HG03558 (cell line): ENCODE measurements at regions not wholly inside any gene's neighbourhood (a gene's known extent, or its start where the extent isn't known, plus 50 kb on each side); places are given as distances from the start of the nearest gene placed in this dataset.
"Not testable (repeated sequence)": the region's sequence is repeated elsewhere in the genome, so short reads cannot be mapped to it uniquely, and the experiment has no call there.

Experiments
- ATAC-seq: cut with Tn5 transposase; IDR thresholded peaks from one replicate; pipeline ENCODE4 v1.9.1; 2021; ENCODE audit warnings: moderate number of reproducible peaks; ENCODE audit not compliant: unreplicated experiment; ENCODE audit errors: extremely low read depth

DNA sequence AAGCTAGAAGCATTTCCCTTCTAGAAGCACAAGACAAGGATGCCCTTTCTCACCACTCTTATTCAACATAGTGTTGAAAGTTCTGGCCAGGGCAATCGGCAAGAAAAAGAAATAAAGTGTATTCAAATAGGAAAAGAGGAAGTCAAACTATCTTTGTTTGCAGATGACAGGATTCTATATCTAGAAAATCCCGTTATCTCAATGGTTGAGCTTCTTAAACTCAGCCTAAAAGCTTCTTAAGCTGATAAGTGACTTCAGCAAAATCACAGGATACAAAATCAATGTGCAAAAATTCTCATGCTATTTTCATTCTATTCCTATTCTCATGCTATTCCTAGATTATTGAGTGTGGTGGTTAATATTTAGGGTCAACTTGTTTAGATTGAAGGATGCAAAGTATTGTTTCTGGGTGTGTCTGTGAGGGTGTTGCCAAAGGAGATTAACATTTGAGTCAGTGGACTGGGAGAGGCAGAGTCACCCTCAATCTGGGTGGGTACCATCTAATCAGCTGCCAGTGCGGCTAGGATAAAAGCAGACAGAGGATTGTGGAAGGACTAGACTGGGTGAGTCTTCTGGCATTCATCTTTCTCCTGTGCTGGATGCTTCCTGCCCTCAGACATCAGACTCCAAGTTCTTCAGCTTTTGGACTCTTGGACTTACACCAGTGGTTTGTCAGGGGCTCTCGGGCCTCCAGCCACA is 111.9 kb downstream of the LSMEM1 start:
- not testable (repeated sequence) for ATAC-seq

DNA sequence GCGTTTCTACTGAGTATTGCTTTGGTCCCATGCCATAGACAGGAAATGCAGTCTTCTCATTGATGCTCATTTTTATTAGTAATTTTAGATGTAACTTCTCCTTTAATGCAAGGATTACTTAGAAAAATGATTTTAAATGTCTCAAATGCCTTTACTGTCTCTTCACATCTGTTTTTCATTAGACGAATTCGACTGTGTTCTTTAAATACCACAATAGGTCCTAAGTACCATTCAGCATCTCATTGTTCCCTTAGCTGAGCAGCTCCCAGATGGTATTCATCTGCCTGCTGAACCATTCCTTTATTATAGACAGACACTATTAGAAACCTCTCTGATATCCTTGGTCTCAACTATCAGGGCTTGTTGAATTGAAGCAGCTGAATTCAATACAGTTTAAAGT is 113.6 kb downstream of the LSMEM1 start:
- no peak for ATAC-seq

GRCh38 chr7:112596260-112596659 is 115.5 kb downstream of the LSMEM1 start:
- ATAC-seq, result no peak

- no peak for ATAC-seq
Measured at GRCh38 chr7:112596981-112597380, 116.2 kb downstream of the LSMEM1 start.

DNA sequence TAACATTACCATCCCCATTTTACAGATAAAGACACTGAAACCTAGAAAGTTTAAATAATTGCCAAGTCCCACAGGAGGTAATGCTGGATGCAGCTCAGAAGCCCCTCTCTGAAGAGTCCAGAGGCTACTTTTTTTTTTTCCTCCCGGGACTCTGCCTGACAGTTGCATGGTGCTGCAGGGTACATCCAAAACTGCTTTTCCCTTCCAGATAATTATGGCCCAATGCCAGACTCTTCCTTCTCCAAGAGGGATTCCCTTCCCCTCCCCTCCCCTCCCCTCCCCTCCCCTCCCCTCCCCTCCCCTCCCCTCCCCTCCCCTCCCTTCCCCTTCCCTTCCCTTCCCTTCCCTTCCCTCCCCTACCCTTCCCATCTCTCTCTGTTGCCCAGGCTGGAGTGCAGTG is 122.9 kb downstream of the LSMEM1 start:
- no peak for ATAC-seq

- no peak for ATAC-seq
Measured at GRCh38 chr7:112610636-112611035, 129.8 kb downstream of the LSMEM1 start.

GRCh38 chr7:112615701-112616100 is 134.9 kb downstream of the LSMEM1 start:
- ATAC-seq, result no peak

- no peak for ATAC-seq
Measured at GRCh38 chr7:112616295-112616694, 135.5 kb downstream of the LSMEM1 start.

- ATAC-seq, result no peak
Measured at GRCh38 chr7:112619343-112619742, 138.6 kb downstream of the LSMEM1 start.

DNA sequence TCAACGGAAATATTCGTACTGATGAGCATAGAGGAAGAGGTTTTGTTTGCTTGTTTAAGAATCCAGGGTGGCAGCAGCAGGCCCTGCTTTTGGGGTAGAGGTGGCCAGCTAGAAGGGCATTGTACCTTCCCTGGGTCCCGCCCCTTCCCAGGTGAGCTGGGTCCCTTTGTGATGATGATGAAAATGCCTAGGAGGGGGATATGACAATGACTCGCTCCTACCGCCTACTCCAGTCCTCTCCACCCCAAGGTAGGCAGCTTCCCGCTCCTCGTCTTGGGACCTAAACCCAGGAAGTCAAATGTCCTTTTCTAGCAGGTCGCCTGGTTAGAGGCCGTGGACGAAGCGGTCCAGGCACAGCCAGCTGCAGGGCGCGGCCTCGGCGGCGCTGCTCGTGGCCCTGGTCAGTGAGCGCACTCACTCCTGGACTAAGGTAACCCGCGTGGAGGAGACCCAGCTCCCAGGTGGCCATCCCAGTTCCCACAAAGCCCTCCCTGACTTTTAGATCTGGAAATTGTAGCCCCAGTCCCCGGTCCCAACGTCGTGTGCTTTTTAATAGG is 141.4 kb downstream of the LSMEM1 start:
- no peak for ATAC-seq

DNA sequence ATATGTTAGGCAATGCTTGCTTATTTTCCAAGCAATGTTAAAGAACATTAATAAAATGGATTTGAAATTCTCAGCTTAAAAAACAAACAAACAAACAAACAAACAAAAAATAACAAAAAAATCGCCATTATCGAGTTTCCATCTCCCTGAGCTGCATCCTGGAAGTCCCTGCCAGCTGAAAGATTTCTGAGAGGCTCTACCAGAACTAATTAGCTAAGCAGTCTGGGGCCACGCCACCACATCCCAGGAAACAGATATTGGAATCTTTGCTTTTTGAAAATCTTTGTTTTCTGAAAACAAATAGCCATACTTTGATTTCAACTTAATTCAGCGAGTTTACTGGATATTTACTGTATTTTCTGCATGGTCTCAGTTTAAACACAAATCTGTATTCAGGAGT is 143.6 kb downstream of the LSMEM1 start:
- no peak for ATAC-seq

- no peak for ATAC-seq
Measured at GRCh38 chr7:112630565-112630964, 149.8 kb downstream of the LSMEM1 start.

- no peak for ATAC-seq
Measured at GRCh38 chr7:112634107-112634506, 153.3 kb downstream of the LSMEM1 start.

GRCh38 chr7:112635742-112636141 is 154.5 kb downstream of the TMEM168 start:
- no peak for ATAC-seq

GRCh38 chr7:112638675-112639400 is 151.4 kb downstream of the TMEM168 start:
- ATAC-seq, result no peak

GRCh38 chr7:112640685-112641084 is 149.5 kb downstream of the TMEM168 start:
- ATAC-seq, result no peak

DNA sequence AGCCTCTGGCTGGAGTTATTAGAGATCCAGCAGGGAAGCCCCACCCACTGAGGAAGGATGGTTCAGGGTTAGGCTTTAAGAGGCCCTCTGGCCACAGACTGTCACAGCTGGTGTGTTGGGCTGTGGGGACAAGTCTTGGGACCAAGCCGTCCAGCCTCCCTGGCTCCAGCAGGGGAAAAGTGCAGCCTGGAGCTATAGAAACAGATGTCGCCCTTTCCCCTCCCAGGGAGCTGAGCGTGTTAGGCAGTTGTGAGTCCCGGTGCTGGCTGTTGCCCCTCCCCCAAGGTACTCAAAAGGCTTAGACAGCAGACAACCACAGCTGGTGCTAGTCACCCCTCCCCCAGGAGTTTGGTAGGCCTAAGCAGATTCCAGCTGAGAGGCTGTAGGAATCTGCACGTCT is 143.4 kb downstream of the TMEM168 start:
- ATAC-seq, result no peak

GRCh38 chr7:112648781-112649180 is 141.4 kb downstream of the TMEM168 start:
- ATAC-seq, result no peak

GRCh38 chr7:112649560-112649959 is 140.6 kb downstream of the TMEM168 start:
- ATAC-seq, result no peak

DNA sequence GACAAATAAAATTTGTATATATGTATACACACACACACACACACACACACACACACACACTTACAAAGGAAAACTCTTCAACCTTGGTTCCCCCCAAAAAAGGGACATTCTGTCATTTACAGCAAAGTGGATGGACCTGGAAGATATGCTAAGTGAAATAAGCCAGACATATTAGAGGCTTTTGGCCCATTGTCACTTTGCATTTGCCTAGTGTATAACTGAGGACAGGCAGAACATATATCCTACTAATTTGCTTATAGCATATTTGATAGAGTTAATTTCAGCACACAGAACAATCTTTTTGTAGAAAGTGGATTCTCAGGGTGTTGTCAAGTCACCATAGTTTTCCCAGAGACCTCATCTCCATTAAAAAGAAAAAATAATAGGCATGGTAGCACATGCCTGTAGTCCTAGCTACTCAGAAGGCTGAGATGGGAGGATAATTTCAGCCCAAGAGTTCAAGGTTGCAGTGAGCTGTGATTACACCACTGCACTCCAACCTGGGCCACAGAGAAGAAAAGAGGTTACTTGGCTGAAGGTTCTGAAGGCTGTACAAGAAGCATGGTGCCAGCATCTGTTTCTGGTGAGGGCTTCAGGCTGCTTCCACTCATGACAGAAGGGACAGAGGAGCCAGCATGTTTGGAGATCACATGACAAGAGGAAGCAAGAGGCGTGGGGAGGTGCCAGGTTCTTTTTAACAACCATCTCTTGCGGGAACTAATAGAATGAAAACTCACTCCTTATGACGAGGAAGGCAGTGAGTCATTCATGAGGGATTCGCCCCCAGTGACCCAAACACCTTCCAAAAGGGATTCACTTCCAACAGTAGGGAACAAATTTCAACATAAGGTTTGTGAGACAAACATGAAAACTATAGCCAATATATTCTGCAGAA is 135.6 kb downstream of the TMEM168 start:
- no peak for ATAC-seq

DNA sequence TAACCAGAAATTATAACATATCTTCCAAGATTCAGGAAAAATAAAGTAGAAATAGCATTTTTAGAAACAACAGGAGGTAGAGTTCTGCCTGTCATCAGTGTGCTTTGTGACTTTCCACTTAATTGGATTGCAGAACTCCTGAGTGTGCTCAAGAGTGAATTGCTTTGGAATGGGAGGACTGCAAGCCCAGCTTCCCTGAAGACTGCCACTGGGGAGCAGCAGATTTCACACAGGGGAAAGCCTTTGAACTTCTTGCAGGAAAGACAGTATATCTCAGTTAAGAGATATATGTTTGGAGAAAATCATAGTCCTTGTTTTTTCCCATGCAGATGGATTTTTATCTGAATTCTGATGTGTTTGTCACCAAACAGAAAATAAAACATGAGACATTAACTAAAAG is 124.5 kb downstream of the TMEM168 start:
- no peak for ATAC-seq
